NT2/D1 (cell line): ENCODE measurements at regions not wholly inside any gene's neighbourhood (a gene's known extent, or its start where the extent isn't known, plus 50 kb on each side); places are given as distances from the start of the nearest gene placed in this dataset.

Source experiments
- DNase-seq: peaks from one replicate; pipeline ENCODE4 v3.0.0-alpha.2; 2011; ENCODE audit warnings: low read depth, low spot score
- H3K27me3 ChIP-seq: 2 replicates; pipeline ENCODE4 v1.6.0; 2011; ENCODE audit warnings: mild to moderate bottlenecking; ENCODE audit not compliant: insufficient read length, insufficient read depth
- H3K36me3 ChIP-seq: 2 replicates; pipeline ENCODE4 v1.6.1; 2011; ENCODE audit warnings: mild to moderate bottlenecking, low read length, mixed read lengths; ENCODE audit not compliant: insufficient read depth, insufficient read length
- H3K4me1 ChIP-seq: 2 replicates; pipeline ENCODE4 v1.5.1; 2011; ENCODE audit not compliant: insufficient read depth, insufficient read length
- H3K4me3 ChIP-seq: 2 replicates; pipeline ENCODE4 v1.5.1; 2011; ENCODE audit warnings: low read depth; ENCODE audit not compliant: insufficient read length
- H3K9ac ChIP-seq: 2 replicates; pipeline ENCODE4 v1.6.0; 2011; ENCODE audit warnings: low read depth; ENCODE audit not compliant: insufficient read length
- H3K9me3 ChIP-seq: 2 replicates; pipeline ENCODE4 v1.5.1; 2011; ENCODE audit warnings: mild to moderate bottlenecking, low read length; ENCODE audit not compliant: insufficient read depth
- SUZ12 ChIP-seq: IDR thresholded peaks from 2 replicates; pipeline ENCODE4 v1.6.1; 2011; ENCODE audit not compliant: insufficient read length, insufficient read depth; ENCODE audit errors: extremely low read depth
- YY1 ChIP-seq: IDR thresholded peaks from 2 replicates; pipeline ENCODE4 v1.6.1; 2011; ENCODE audit not compliant: insufficient read length, insufficient read depth
- ZNF274 ChIP-seq: IDR thresholded peaks from 2 replicates; pipeline ENCODE4 v1.6.1; 2011; ENCODE audit warnings: mild to moderate bottlenecking, low read depth, low read length

- Histone ChIP-seq H3K4me3 (no peak overlapping the region), H3K4me1 (no peaks in the 10 kb centered on the region), H3K9ac (no peak overlapping the region), H3K9me3 (no peaks in the 10 kb centered on the region), H3K27me3 (no peaks in the 10 kb centered on the region), H3K36me3 (no peaks in the 10 kb centered on the region)
- DNase-seq: no peak
- TF ChIP-seq ZNF274: no peak
- TF ChIP-seq YY1: no peak
- TF ChIP-seq SUZ12: no peak
Measured at GRCh38 chr7:132708470-132708869, 132.2 kb upstream of the PLXNA4 start.

GRCh38 chr7:132705146-132705545, 128.9 kb upstream of the PLXNA4 start:
- no peak for TF ChIP-seq ZNF274
- TF ChIP-seq SUZ12: no peak
- TF ChIP-seq YY1: no peak
- Histone ChIP-seq H3K4me1 (no peaks in the 10 kb centered on the region), H3K4me3 (no peak overlapping the region), H3K9me3 (no peaks in the 10 kb centered on the region), H3K27me3 (no peaks in the 10 kb centered on the region), H3K36me3 (no peaks in the 10 kb centered on the region), H3K9ac (no peak overlapping the region)
- DNase-seq: no peak

- Histone ChIP-seq H3K4me1 (peaks cover 2% of the 10 kb centered on the region), H3K4me3 (no peak overlapping the region), H3K36me3 (no peaks in the 10 kb centered on the region), H3K9me3 (no peaks in the 10 kb centered on the region), H3K9ac (no peak overlapping the region), H3K27me3 (no peaks in the 10 kb centered on the region)
- TF ChIP-seq ZNF274 (no peak), SUZ12 (no peak), YY1 (no peak)
- DNase-seq: no peak
Measured at GRCh38 chr7:132703742-132704141, 127.5 kb upstream of the PLXNA4 start.

GRCh38 chr7:132697003-132697402, 120.7 kb upstream of the PLXNA4 start:
- H3K9ac ChIP-seq: no peak overlapping the region
- H3K9me3 ChIP-seq: no peaks in the 10 kb centered on the region
- no peak for DNase-seq
- H3K36me3 ChIP-seq: no peaks in the 10 kb centered on the region
- H3K4me1 ChIP-seq: peaks cover 2% of the 10 kb centered on the region
- no peak overlapping the region for H3K4me3 ChIP-seq
- H3K27me3 ChIP-seq: no peaks in the 10 kb centered on the region
- TF ChIP-seq YY1 (no peak), SUZ12 (no peak), ZNF274 (no peak)

GRCh38 chr7:132696332-132696731, 120.1 kb upstream of the PLXNA4 start:
- DNase-seq: no peak
- no peak for TF ChIP-seq YY1
- TF ChIP-seq SUZ12: no peak
- TF ChIP-seq ZNF274: no peak

GRCh38 chr7:132691201-132691600, 114.9 kb upstream of the PLXNA4 start:
- Histone ChIP-seq H3K27me3 (no peaks in the 10 kb centered on the region), H3K4me3 (no peak overlapping the region), H3K9me3 (peaks cover 3% of the 10 kb centered on the region; the same call in 1 of the 2 replicates), H3K36me3 (no peaks in the 10 kb centered on the region), H3K4me1 (no peaks in the 10 kb centered on the region), H3K9ac (no peak overlapping the region)
- TF ChIP-seq ZNF274 (no peak), SUZ12 (no peak), YY1 (no peak)
- DNase-seq: no peak

More at GRCh38 chr7:132696332-132696731, 120.1 kb upstream of the PLXNA4 start:
- Histone ChIP-seq H3K9me3 (no peaks in the 10 kb centered on the region), H3K4me3 (no peak overlapping the region), H3K27me3 (no peaks in the 10 kb centered on the region), H3K9ac (no peak overlapping the region), H3K36me3 (no peaks in the 10 kb centered on the region), H3K4me1 (peaks cover 2% of the 10 kb centered on the region)

- no peak for DNase-seq
- no peaks in the 10 kb centered on the region for H3K36me3 ChIP-seq
- H3K27me3 ChIP-seq: no peaks in the 10 kb centered on the region
Measured at GRCh38 chr7:132690174-132690573, 113.9 kb upstream of the PLXNA4 start.

More at GRCh38 chr7:132690174-132690573, 113.9 kb upstream of the PLXNA4 start:
- Histone ChIP-seq H3K9me3 (peaks cover 11% of the 10 kb centered on the region; the same call in 1 of the 2 replicates), H3K4me3 (no peak overlapping the region), H3K4me1 (no peaks in the 10 kb centered on the region), H3K9ac (no peak overlapping the region)
- no peak for TF ChIP-seq YY1
- TF ChIP-seq SUZ12: no peak
- TF ChIP-seq ZNF274: no peak
